Retinal pigment epithelial cell (primary cell): ENCODE measurements at regions not wholly inside any gene's neighbourhood (a gene's known extent, or its start where the extent isn't known, plus 50 kb on each side); places are given as distances from the start of the nearest gene placed in this dataset.
A peak's percentile ranks its signal among the peaks of the same experiment; 100 is the strongest.

Source experiments
- DNase-seq: peaks from one replicate; pipeline ENCODE4 v3.0.0-alpha.2; 2010; ENCODE audit warnings: low read depth
- H3K4me3 ChIP-seq: 2 replicates; pipeline ENCODE4 v1.5.1; 2011; ENCODE audit warnings: mild to moderate bottlenecking, low read length, control low read depth, moderate library complexity
- TF ChIP-seq, protein P1 (sequence below): conservative IDR thresholded peaks from 2 replicates; pipeline ENCODE4 v1.5.1; 2011; ENCODE audit warnings: low read depth, low read length, control low read depth, inconsistent platforms

DNA sequence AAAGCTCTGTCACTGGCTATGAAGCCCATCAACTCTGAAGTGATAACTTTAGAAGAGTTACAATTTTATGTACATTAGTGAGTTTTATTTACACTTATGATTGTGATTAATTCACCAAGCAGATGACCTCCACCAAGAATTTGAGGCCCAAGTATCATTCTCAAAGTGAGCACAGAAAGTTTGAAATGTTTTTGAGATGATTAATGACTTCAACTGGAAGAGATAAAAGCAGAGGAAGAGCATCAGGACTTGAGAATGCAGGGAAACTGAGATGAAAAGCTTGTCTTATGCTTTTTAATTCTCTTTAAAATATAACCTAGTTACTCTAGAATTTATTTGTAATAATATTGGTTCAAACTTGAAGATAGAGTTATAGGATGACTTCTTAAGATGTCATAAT, 112.8 kb upstream of the H2AZ1 start:
- DNase-seq = no peak
- TF ChIP-seq, protein P1, sequence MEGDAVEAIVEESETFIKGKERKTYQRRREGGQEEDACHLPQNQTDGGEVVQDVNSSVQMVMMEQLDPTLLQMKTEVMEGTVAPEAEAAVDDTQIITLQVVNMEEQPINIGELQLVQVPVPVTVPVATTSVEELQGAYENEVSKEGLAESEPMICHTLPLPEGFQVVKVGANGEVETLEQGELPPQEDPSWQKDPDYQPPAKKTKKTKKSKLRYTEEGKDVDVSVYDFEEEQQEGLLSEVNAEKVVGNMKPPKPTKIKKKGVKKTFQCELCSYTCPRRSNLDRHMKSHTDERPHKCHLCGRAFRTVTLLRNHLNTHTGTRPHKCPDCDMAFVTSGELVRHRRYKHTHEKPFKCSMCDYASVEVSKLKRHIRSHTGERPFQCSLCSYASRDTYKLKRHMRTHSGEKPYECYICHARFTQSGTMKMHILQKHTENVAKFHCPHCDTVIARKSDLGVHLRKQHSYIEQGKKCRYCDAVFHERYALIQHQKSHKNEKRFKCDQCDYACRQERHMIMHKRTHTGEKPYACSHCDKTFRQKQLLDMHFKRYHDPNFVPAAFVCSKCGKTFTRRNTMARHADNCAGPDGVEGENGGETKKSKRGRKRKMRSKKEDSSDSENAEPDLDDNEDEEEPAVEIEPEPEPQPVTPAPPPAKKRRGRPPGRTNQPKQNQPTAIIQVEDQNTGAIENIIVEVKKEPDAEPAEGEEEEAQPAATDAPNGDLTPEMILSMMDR = no peak
- H3K4me3 ChIP-seq = no peak overlapping the region

DNA sequence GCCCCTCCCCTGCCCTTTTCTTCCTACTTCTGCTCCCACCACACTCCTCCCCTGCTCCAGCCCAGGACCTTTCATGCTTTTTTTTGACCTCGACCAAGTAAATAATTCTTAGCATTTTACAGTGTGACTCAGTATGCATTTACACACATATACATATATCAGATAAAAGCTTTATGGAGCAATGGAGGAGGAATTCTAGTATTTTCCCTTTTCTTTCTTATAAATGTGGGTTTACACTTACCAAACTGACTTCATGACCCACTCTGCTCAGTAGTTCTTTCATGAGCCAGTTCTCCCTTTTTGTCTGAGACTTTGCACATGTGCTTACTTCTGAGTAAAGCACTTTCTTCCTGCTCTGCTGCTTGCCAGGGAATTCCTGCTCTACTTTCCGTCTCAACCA, 111.8 kb upstream of the H2AZ1 start:
- DNase-seq = peak; percentile 10
- no peak overlapping the region for H3K4me3 ChIP-seq
- TF ChIP-seq, protein P1 = no peak

DNA sequence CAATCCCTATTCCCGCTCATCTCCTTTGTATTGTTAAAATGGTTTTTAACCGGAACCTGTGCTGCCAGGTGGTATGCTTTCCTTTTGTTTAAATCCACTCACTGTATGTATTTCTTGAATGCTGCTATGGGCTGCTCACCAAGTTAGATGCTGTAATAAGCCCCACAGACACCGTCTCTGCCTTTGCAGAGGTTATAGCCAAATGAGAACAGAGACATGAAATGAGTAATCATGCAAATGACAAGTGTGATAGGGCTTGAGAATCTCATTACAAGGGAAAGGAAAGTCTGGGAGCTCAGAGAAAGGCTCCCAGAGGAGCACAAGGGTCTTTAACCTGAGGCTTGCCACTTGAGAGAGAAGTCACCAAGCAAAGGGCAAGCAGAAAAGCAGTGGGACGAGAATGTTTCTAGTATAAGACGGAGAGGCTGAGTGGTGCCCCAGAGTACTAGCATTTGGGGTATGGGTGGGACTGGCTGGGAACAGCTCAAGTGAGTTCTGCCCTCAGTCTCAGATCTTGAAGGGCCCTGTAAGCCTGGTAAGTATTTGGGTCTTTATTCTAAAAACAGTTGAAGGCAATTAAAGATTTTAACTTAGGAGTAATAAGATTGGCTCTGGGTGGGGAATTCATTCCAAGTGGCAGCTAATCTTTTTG, 110.8 kb upstream of the H2AZ1 start:
- no peak for DNase-seq
- no peak overlapping the region for H3K4me3 ChIP-seq
- TF ChIP-seq, protein P1 = no peak

DNA sequence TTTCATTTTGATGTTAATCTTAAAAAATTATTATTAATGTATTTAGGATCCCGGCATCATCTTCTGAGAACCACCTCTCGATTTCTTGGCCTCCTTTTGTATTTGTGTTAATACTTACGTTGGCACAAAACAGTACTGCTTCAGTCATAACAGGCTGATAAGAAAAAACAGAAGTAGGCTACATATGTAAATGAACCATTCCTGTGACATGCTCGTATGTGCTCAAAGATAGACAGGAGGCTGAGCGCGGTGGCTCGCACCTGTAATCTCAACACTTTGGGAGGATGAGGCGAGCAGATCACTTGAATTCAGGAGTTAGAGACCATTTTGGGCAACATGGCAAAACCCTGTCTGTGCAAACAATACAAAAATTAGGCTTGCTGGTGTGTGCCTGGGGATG, 109.4 kb upstream of the H2AZ1 start:
- no peak for DNase-seq
- TF ChIP-seq, protein P1 = no peak
- no peak overlapping the region for H3K4me3 ChIP-seq

DNA sequence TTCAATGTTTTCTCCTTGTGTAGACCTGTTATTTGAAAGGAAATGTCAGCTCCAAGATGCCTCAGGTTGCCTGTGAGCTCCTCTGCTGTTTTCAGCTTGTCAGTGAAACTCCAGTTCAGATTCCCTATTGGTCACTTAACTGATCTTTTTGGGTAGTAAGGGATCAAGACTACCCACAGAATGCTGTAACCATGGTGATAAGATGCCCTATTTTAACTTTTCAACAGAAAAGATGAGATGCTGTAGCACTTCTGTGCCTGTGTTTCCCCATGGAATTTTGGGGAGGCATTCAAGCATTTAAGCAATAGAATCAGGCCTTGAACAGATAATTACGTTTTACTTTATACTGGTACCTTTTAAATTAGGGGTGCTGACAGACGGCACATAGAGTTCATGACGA, 106.6 kb upstream of the H2AZ1 start:
- no peak overlapping the region for H3K4me3 ChIP-seq
- no peak for DNase-seq
- TF ChIP-seq, protein P1 = no peak

DNA sequence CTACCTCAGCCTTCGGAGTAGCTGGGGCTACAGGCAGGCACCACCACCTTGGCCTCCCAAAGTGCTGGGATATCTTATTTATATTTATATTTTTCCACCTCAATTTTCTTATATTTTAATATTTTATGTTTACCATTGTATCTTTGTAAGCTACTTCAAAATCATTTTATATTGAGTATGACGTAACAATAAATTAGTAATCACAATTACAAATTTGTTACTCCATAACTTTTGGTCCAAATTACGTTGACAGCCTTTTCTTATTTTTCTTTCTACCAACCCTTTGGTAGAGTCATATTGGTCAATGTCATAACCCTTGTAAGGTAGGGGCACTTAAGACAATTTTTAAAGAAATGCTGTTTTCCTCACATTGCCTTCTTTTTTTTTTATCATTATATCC, 104.0 kb upstream of the H2AZ1 start:
- H3K4me3 ChIP-seq = no peak overlapping the region
- TF ChIP-seq, protein P1 = no peak
- no peak for DNase-seq

DNA sequence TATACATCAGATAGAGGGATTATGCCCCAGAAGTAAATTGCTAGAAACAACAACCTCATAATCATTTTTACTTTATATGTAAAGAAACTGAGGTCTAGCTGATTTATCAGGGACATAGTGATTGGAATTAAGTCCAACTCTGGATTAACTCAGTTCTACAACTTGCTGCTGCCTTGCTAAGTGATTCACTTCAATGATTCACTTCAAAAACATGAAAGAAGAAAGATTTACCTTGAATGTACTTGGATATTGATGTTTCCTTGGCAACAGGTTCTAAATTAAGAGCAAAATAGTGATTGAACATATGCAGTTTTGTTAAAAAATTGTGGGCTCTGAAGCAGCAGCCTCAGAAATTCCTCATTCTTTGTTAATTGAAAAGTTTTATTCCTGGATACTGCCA, 99.8 kb upstream of the H2AZ1 start:
- no peak for DNase-seq
- TF ChIP-seq, protein P1 = no peak
- H3K4me3 ChIP-seq = no peak overlapping the region
